NCI-H1694 treated with DMSO at 0.1 percent for 48 hours (cell line): ENCODE measurements at regions not wholly inside any gene's neighbourhood (a gene's known extent, or its start where the extent isn't known, plus 50 kb on each side); places are given as distances from the start of the nearest gene placed in this dataset.

ENCODE experiments used
- DNase-seq: peaks from one replicate; lab custom pipeline; 2025; lab: John Stamatoyannopoulos, UW

DNA sequence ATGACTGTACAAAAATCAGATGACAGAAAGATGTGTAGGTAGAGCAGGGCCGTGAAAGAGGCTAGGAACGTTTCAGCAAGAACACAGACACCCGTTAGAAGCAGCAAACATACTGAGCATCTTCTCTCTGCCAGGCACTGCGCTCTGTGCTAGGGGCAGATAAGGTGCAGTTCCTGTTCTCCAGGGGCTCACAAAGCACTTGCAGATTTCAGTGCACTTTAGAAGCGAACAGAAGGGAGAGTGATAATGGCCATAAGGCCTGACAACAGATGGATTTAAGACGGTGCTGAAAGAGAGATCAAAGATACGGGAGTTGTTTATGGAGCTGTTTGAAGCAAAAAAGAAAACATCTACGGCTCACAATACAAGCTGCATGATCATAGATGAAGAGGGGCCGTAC lies 200.3 kb upstream of the FOXD3 start:
- no peak for DNase-seq

DNA sequence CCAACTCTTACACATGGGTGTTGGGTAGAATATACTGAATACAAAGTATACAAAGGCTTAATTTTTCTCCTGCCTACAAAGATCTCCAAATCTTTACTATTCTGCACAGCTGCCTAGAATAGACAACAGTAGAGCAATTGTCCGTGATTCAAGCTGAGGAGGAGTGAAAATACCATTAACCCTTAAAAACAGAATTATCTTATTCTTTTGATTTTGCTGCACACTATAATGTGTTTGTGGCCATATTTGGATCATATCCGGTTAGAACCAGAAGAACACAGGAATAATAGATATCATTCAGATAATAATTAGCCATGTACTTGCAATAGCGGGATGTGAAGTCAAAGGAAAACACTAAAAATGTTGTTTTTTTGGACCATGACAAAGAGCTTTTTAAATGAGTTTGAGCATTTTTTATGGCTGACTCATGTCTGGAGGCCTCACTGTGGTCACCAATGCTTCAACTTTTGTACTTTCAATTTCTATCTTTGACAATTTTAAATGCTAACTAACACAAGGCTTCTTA lies 197.6 kb upstream of the FOXD3 start:
- DNase-seq = no peak

DNA sequence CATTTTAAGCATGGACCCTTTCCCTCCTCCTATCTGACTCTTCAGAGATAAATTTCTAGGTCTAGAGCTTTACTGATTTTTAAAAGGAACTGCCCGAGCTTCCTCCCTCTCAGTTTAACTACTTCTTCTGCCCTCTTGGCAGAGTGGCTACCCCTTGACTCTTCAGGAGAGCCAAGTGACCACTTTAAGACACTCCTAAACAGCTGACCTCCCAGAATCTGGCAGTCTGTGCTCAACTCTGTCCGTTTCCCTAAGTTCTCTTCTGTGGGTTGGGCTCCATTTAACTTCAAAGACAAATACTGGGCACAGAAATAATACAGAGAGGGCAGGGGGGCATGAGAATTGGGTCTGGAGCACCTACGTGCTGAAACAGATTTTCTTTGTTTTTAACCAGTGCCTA lies 196.3 kb upstream of the FOXD3 start:
- no peak for DNase-seq

- DNase-seq = no peak
These were observed 195.0 kb upstream of the FOXD3 start for GRCh38 chr1:63127376-63127775.

- no peak for DNase-seq
These were observed 193.8 kb upstream of the FOXD3 start for GRCh38 chr1:63128556-63128955.

DNA sequence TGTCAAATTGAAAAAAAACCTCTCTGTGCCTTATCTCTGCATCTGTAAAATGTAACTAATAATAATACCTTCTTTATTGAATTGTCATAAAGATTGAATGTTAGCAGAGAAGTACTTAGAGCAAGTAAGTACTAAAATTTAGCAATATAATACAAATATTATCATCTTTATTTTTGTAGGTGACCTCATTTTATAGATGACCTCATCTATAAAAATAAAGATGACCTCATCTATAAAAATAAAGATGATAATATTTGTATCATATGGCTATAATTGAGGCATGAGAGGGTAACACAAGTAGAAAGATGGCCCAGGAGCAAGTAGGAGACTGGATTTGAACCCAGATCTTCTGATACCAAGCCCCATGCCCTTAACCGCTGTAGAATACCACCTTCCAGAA lies 193.2 kb upstream of the FOXD3 start:
- no peak for DNase-seq

GRCh38 chr1:63129855-63130254 lies 192.5 kb upstream of the FOXD3 start:
- no peak for DNase-seq

- no peak for DNase-seq
These were observed 187.7 kb upstream of the FOXD3 start for GRCh38 chr1:63134501-63135173.

- no peak for DNase-seq
These were observed 187.2 kb upstream of the FOXD3 start for GRCh38 chr1:63135174-63135512.

- no peak for DNase-seq
These were observed 186.6 kb upstream of the FOXD3 start for GRCh38 chr1:63135801-63136200.

DNA sequence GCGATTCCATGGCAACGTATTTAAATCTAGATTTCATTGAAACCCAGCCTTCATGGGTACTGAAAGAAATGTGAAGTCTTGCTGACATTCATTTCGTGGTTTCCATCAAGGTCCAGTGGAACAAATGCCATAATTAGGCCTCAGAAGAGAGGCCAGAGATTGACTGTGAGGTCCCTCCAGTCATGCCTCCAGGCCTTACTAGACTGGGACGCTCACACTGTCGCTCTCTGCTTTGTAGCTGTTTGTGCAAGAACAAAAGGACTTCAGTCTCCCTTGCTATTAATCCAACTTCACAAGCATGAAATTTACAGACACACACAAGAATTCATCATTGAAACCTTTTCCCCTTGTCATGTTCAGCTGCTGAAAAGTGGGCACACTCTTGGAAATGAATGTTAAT lies 180.4 kb upstream of the FOXD3 start:
- no peak for DNase-seq

- no peak for DNase-seq
These were observed 178.9 kb upstream of the FOXD3 start for GRCh38 chr1:63143482-63143881.

DNA sequence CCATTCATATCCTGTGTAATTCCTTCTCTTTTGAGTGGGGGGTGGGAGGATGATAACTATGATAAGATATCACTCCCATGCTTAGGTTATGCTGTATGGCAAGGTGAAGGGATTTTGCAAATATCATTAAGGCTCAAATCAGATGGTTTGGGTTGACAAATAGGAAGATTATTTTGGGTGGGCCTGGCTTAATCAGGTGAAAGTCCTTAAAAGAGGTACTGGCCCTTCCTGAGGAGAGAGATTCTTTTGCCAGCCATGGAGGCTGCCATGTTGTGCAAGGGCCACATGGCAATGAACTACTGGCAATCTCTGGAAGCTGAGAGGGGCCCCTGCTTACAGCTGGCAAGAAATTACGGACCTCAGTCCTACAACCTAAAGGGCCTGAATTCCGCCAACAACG lies 174.6 kb upstream of the FOXD3 start:
- no peak for DNase-seq

GRCh38 chr1:63148825-63149645 lies 173.3 kb upstream of the FOXD3 start:
- peak; percentile 65 for DNase-seq

GRCh38 chr1:63152572-63152971 lies 169.8 kb upstream of the FOXD3 start:
- no peak for DNase-seq

- no peak for DNase-seq
These were observed 166.9 kb upstream of the FOXD3 start for GRCh38 chr1:63155437-63155836.

- no peak for DNase-seq
These were observed 165.3 kb upstream of the FOXD3 start for GRCh38 chr1:63157085-63157484.

GRCh38 chr1:63169057-63169456 lies 153.3 kb upstream of the FOXD3 start:
- no peak for DNase-seq

DNA sequence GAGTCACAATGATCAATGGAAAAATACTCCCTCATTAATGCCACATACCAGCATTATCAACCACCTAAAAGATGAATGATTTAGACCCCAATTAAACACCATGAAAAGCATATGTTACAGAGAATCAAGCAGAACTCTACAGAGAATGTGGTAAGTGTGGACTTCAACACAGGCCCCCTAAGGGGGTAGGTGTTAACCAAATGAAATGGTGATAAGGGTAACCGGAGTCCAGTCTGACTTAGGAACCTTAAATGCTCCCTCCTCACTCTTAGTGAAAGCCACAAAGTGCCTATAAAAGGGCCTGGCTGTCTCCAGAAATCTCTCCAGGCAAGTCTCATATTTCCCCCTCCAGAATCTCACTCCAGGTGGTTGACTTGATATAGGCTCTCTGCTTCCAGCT lies 149.2 kb upstream of the FOXD3 start:
- DNase-seq = no peak

DNA sequence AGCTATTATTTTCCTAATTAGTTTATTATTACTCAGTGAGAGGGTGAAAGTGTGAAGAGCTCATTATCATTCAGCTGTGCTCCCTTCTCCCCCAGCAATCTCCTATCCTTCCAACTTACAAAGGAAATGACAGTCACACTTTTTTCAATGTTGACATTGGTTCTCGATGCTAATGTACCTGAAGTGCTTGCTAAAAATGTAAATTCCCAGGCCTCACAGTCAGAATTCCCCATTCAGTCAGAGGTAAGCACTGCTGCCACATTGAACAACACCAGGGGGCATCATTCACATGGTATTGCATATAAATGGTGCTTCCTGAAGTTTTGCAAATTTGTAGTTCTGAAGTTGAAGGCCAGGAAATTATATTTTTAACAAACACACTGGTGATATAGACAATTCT lies 132.7 kb upstream of the FOXD3 start:
- peak; percentile 42 for DNase-seq

- no peak for DNase-seq
These were observed 132.2 kb upstream of the FOXD3 start for GRCh38 chr1:63190171-63190570.

DNA sequence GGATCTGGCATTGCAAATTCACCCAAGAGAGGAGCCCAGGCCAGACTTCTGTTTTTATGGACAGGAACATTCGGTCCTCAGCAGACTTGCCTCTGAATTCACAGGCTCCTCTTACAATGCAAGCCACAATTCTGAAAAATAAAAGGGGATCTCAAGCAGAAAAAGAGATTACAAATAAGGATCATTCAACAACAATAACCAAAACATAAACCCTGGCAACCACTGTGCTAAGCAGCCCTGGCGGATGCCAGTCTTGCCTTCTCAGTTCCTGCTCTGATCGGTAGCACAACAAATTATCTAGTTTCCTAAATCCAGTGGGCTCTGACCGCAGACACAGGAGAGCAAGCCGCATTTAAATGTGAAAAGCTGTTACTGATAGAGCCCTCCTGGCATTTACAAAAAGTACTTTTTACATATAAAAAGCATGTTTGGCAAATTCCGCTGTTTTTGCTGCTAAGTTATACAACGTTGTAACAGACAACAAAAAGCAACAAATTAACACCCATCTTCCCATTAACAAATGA lies 123.4 kb upstream of the FOXD3 start:
- DNase-seq = no peak

DNA sequence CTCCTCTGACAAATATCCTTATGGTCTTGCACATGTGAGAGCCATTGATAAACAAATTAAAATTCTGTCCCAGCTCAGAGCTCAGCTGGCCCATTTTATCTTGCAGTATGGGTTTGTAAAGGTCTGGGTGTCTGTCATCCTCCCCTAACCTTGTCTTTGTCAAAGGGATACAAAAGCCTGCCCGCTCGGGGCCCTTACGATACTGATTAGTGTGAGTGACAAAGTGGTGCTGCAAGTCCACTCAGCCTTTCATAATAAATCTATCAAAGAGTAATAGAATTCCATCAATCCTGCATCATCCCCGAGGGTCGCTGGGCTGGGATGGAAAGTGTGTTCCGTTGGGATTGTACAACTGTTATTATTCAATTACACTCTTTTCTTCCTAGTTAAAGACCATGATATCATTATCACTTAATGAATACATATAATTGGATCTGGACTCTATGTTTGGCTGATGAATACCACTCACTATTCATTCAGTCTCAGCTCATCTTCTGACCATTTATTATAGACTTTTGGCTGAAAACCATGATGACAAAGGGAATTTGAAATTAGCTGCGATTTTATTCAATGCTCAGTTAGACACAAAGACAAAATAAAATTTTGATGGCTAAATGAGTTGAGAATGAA lies 122.5 kb upstream of the FOXD3 start:
- no peak for DNase-seq
